ENCODE measurements at regions not wholly inside any gene's neighbourhood (a gene's known extent, or its start where the extent isn't known, plus 50 kb on each side); places are given as distances from the start of the nearest gene placed in this dataset.
A peak's percentile ranks its signal among the peaks of the same experiment; 100 is the strongest.

GRCh38 chr20:53809728-53810365 is 216.2 kb upstream of the ZNF217 start:
- no peaks in the 10 kb centered on the region for H3K9me3 Mint-ChIP-seq
- Histone ChIP-seq H4K20me1 (ENCODE audit: control insufficient read depth, insufficient read depth, insufficient read length) (no peaks in the 10 kb centered on the region), H3K79me1 (ENCODE audit: insufficient read depth, low read depth, low read length, poor library complexity, severe bottlenecking) (no peaks in the 10 kb centered on the region), H2AFZ (ENCODE audit: low read length) (no peak overlapping the region), H4K5ac (ENCODE audit: insufficient read length, low read depth, low read length) (no peak overlapping the region), H3K9me3 (ENCODE audit: control insufficient read depth, low read depth, low read length) (no peaks in the 10 kb centered on the region), H3K79me2 (ENCODE audit: insufficient read depth, low read length) (no peaks in the 10 kb centered on the region), H3K56ac (ENCODE audit: insufficient read length, low read depth, low read length) (no peak overlapping the region), H3K14ac (ENCODE audit: insufficient read depth, low read length) (no peak overlapping the region), H3K27me3 (ENCODE audit: insufficient read depth, low read length) (no peaks in the 10 kb centered on the region), H2BK5ac (ENCODE audit: insufficient read length, low read length) (no peak overlapping the region), H2BK120ac (ENCODE audit: low read depth, low read length, poor library complexity, severe bottlenecking) (no peak overlapping the region), H3K23me2 (ENCODE audit: insufficient read length, low read depth, low read length, poor library complexity, severe bottlenecking) (no peaks in the 10 kb centered on the region), H3T11ph (ENCODE audit: low read length) (no peak overlapping the region), H2BK12ac (ENCODE audit: insufficient read length, low read depth, low read length) (no peak overlapping the region), H2BK15ac (ENCODE audit: low read depth, low read length) (no peak overlapping the region), H3K27ac (ENCODE audit: insufficient read length, low read depth, low read length) (no peak overlapping the region), H4K91ac (ENCODE audit: insufficient read length, low read depth, low read length) (no peak overlapping the region), H3K23ac (ENCODE audit: insufficient read length, low read depth, low read length) (no peak overlapping the region), H3K18ac (ENCODE audit: insufficient read length, low read depth, low read length) (no peak overlapping the region), H2AK5ac (ENCODE audit: insufficient read length, low read length) (no peak overlapping the region), H4K8ac (replicated peaks; ENCODE audit: insufficient read length, low read depth, low read length) (no peak overlapping the region), H3K9ac (ENCODE audit: extremely low read depth, insufficient read length, low read length) (no peak overlapping the region), H3K4ac (ENCODE audit: low read depth, low read length) (no peak overlapping the region), H3K4me2 (ENCODE audit: insufficient read depth, insufficient read length, low read length) (no peak overlapping the region), H3K4me1 (ENCODE audit: insufficient read depth, low read length) (no peaks in the 10 kb centered on the region; the same call in 1 of the 2 replicates), H2BK20ac (ENCODE audit: low read depth, low read length, poor library complexity, severe bottlenecking) (no peak overlapping the region)
- TF ChIP-seq CTCF (conservative IDR thresholded peaks at IDR 0.05): no peak
- no CpG with 5 or more reads among the region's 2 CpGs for WGBS (ENCODE audit: extremely low coverage, insufficient read length, low lambda C conversion rate)
- peaks cover 22 to 28% of the 10 kb centered on the region in 2 experiments for H3K4me1 Mint-ChIP-seq
- peak overlapping the region in 1 of 3 experiments; percentile 19; a peak in 1 of 7 replicates for H3K27ac Mint-ChIP-seq
- DNase-seq: no peak
- H3K27me3 Mint-ChIP-seq (ENCODE audit: low read depth): no peaks in the 10 kb centered on the region; the same call in 1 of the 2 replicates
- no peak overlapping the region for H3K4me3 Mint-ChIP-seq
- no peaks in the 10 kb centered on the region for H3K36me3 Mint-ChIP-seq (ENCODE audit: insufficient read depth in 1 of 3, low read depth in 3 of 3)
